NCI-H510A treated with DMSO at 0.1 percent for 48 hours (cell line): ENCODE measurements at regions not wholly inside any gene's neighbourhood (a gene's known extent, or its start where the extent isn't known, plus 50 kb on each side); places are given as distances from the start of the nearest gene placed in this dataset.
"Not testable (repeated sequence)": the region's sequence is repeated elsewhere in the genome, so short reads cannot be mapped to it uniquely, and the experiment has no call there.

ENCODE experiments used
- DNase-seq: peaks from one replicate; lab custom pipeline; 2025; lab: John Stamatoyannopoulos, UW

- DNase-seq, result not testable (repeated sequence)
Observed at GRCh38 chr4:26244138-26244537, 76.7 kb upstream of the RBPJ start.

DNA sequence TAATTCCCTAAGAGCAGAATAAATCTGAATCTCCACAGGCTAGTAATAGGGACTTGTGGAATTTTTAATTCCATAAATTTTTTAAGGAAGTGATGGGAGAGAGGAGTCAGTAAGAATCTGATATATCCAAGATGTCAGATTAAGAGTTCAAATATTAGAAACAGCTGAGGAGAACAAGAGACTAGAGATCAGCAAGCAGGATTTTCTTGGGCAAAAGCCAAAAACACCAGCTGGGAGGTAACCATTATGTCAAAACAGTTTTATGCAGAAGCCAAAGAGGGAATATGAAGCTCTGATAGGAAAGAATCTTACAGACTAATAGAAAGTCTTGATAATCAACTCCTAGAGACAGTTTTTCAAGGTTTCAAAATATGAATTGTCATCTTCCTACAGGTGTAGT is 72.2 kb upstream of the RBPJ start:
- DNase-seq, result peak; percentile 32

DNA sequence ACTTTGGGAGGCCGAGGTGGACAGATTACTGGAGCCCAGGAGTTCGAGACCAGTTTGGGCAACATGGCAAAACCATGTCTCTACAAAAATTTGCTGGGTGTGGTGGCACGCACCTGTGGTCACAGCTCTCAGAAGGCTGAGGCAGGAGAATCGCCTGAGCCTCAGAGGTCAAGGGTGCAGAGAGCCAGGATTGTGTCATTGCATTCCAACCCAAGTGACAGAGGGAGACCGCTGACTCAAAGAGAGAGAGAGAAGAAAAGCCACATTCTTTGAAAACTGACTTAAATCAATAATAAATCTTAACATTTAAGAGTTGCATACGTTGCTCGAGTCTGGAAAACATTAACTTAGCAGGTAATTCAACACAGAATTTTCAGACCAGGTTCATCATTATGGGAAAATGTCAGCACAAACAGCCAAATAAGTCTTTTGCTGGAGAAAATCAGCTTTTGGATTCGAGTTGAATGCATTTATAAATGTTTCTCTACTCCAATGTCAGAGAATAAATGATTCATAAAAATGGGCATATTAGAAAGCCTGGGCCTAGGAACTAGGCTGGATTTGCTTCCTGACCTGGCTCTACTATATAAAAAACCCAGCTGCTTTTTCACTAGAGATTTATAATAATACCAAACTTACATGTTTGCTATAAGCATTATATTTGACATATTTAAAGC is 68.3 kb upstream of the RBPJ start:
- no peak for DNase-seq

GRCh38 chr4:26253968-26254367 is 66.8 kb upstream of the RBPJ start:
- DNase-seq, result no peak

DNA sequence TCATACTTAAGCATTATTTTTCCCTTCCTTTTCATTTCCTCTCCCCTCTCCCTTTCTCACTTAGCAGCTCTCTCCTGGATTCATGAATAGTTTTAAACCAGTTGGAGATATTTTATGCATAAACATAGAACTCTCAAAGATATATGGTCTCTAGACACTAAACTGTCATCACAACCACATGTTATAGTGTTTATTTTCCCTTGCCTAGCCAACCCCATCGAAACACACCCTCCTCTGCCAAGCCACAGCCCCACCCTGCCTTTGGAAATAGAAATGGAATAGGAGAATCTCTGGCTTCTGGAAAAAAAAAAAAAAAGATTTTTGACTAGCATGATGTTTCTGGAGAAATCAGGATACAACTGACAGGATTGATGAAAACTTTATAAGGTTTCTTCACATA is 64.8 kb upstream of the RBPJ start:
- no peak for DNase-seq

GRCh38 chr4:26257444-26257843 is 63.4 kb upstream of the RBPJ start:
- not testable (repeated sequence) for DNase-seq

- DNase-seq, result no peak
Observed at GRCh38 chr4:26257850-26258249, 63.0 kb upstream of the RBPJ start.

DNA sequence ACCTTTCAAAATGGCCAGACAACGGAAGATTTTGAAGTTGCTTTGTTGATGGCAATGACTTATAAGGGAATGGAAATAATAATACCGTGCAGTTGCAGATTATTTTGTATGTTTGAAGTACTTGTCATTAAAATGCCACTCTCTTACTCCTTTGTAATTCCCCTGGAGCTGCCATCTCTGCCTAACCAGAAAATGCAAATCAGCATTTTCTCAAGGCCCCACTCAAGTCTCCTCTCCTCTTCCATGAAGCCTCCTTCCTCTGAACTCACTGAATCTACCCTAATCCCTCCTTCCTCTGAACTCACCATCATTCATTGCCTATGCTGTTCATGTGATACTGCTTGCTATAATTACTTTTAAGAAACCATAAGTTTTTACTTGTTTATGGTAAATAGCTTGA is 60.2 kb upstream of the RBPJ start:
- no peak for DNase-seq

DNA sequence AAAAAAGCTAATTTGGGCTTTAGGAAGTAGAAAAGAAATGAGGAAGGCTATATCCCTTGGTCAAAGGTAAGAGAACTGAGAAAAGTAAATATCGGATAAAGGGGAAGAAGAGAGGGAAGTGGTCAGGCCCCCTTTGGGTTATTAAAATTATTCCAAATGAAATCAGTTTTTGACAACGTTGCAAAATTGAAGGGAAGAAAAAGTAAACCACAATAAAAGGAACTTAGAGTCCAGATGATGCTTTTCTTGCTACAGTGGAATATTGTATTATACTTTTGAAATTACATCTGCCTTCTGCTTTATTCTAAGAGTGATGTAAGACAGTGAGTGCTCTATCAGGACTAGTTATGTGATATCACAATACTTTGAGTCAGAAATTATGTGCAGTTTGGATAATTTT is 59.4 kb upstream of the RBPJ start:
- no peak for DNase-seq

GRCh38 chr4:26263165-26263564 is 57.6 kb upstream of the RBPJ start:
- DNase-seq, result no peak

- DNase-seq, result no peak
Observed at GRCh38 chr4:26264109-26264508, 56.7 kb upstream of the RBPJ start.

DNA sequence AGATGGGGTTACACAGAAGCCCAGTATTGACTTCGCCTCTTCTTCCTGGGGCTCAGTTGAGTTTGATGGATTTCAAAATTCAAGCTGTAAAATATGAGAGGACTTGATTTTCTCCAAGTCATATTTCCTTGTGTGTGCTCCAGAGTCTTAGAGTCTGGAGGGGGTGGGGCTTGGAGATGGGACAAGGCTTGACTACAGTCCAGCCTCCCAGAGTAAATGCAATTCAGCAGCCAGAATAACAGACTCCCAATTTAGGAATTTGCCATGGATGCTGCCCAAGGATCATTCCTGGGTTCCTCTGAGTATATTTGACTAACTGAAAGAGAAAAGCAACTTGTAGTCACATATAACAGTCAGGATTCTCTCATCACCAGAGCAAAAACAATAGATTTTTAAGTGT is 53.7 kb upstream of the RBPJ start:
- no peak for DNase-seq

DNA sequence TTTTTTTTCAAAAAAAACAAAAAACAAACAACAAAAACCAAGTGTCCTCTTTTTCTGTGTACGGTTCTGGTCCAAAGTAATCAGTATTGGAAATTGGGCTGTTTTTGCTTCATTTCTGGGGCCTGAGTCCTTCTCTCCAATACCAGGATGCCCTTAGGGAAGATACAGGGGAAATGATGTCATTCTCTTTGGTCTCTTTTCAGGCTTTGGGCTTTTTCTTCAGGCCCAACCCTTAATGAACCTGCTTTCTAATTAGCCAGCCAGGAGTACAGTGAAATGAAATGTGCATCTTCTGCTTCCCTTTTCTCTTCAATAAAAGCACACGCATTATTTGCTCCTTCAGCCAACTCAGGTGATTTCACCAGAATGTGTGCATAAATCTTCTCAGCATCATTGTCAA is 52.6 kb upstream of the RBPJ start:
- no peak for DNase-seq

- DNase-seq, result no peak
Observed at GRCh38 chr4:26269038-26269437, 51.8 kb upstream of the RBPJ start.
